ENCODE measurements at regions not wholly inside any gene's neighbourhood (a gene's known extent, or its start where the extent isn't known, plus 50 kb on each side); places are given as distances from the start of the nearest gene placed in this dataset.

- no peak for DNase-seq
Measured at GRCh38 chr2:128380961-128381938, 62.6 kb upstream of the HS6ST1 start.

- DNase-seq, result no peak
Measured at GRCh38 chr2:128384446-128384845, 65.8 kb upstream of the HS6ST1 start.

GRCh38 chr2:128384956-128385355, 66.3 kb upstream of the HS6ST1 start:
- no peak for DNase-seq

- no peak for DNase-seq
Measured at GRCh38 chr2:128385365-128385764, 66.7 kb upstream of the HS6ST1 start.

GRCh38 chr2:128386066-128386465, 67.4 kb upstream of the HS6ST1 start:
- no peak for DNase-seq

GRCh38 chr2:128388499-128388941, 69.9 kb upstream of the HS6ST1 start:
- DNase-seq, result no peak

- DNase-seq, result no peak
Measured at GRCh38 chr2:128389388-128390086, 70.9 kb upstream of the HS6ST1 start.

GRCh38 chr2:128390256-128390990, 71.8 kb upstream of the HS6ST1 start:
- no peak for DNase-seq

- no peak for DNase-seq
Measured at GRCh38 chr2:128390991-128391630, 72.4 kb upstream of the HS6ST1 start.

- DNase-seq, result no peak
Measured at GRCh38 chr2:128391679-128392078, 73.0 kb upstream of the HS6ST1 start.

GRCh38 chr2:128392207-128392606, 73.5 kb upstream of the HS6ST1 start:
- DNase-seq, result no peak

- DNase-seq, result no peak
Measured at GRCh38 chr2:128394007-128394730, 75.5 kb upstream of the HS6ST1 start.

GRCh38 chr2:128395196-128395595, 76.5 kb upstream of the HS6ST1 start:
- no peak for DNase-seq

GRCh38 chr2:128395640-128396499, 77.2 kb upstream of the HS6ST1 start:
- DNase-seq, result no peak

- no peak for DNase-seq
Measured at GRCh38 chr2:128396500-128396891, 77.8 kb upstream of the HS6ST1 start.

GRCh38 chr2:128396946-128397345, 78.3 kb upstream of the HS6ST1 start:
- DNase-seq, result no peak

GRCh38 chr2:128399256-128399655, 80.6 kb upstream of the HS6ST1 start:
- no peak for DNase-seq

GRCh38 chr2:128399690-128400291, 81.1 kb upstream of the HS6ST1 start:
- no peak for DNase-seq

GRCh38 chr2:128401680-128402079, 83.0 kb upstream of the HS6ST1 start:
- no peak for DNase-seq

- no peak for DNase-seq
Measured at GRCh38 chr2:128402911-128403670, 84.4 kb upstream of the HS6ST1 start.

Data from activated CD4-positive, alpha-beta T cell treated with anti-CD3 and anti-CD28 coated beads, Interleukin-2, amount 50 U/mL, for 1 hour (primary cell).